Daoy (cell line): ENCODE measurements at regions not wholly inside any gene's neighbourhood (a gene's known extent, or its start where the extent isn't known, plus 50 kb on each side); places are given as distances from the start of the nearest gene placed in this dataset.
"Not testable (repeated sequence)": the region's sequence is repeated elsewhere in the genome, so short reads cannot be mapped to it uniquely, and the experiment has no call there.

Source experiments
- DNase-seq: peaks from one replicate; pipeline ENCODE4 v3.0.0-alpha.2; 2015; ENCODE audit warnings: low read depth

- DNase-seq: not testable (repeated sequence)
Observed at GRCh38 chr4:4032801-4033605, 193.7 kb downstream of the OTOP1 start.

DNA sequence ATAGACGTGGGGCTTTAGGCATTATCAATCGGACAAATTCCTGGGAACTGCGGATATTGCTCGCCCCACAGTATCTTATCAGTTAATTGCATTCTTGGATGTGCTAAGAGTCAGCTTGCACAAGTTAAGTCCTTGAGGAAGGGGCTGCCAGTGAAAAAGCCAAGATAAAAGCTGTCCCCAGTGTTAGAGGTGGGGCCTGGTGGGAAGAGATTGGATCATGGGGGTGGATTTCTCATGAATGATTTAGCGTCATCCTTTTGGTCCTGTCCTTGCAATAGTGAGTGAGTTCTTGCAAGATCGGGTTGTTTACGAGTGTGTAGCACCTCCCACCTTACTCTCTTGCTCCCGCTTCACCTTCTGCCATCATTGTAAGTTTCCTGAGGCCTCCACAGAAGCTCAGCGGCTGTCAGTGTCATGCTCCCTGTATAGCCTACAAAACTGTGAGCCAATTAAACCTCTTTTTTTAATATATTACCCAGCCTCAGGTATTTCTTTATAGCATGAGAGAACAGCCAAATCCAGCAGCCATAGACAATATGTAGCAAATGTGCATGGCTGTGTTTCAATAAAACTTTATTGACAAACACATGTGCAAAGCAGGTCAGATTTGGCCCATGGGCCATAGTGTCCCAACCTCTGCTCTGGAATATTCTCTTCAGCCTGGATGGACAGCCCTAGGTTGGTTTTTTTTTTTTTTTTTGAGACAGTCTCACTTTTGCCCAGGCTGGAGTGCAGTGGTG is 189.2 kb downstream of the OTOP1 start:
- not testable (repeated sequence) for DNase-seq

GRCh38 chr4:4045823-4046222 is 180.9 kb downstream of the OTOP1 start:
- DNase-seq: not testable (repeated sequence)

DNA sequence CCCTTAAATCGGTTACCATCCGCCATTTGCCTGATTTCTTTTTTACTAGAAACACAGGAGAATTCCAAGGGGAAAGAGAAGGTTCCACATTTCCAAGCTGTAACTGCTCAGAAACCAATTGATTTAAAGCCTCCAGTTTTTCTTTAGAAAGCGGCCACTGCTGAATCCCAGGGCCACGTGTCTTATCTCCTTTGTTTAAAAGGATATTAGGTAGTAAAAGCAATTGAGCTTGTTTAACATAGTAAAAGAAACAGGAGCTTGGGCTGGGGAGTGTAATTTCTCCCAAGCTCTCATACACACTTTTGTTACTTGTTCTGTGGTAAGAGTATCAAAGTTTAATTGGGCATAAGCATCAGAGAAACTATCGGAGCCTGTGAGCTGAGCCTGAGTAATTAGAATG is 180.0 kb downstream of the OTOP1 start:
- DNase-seq: not testable (repeated sequence)

DNA sequence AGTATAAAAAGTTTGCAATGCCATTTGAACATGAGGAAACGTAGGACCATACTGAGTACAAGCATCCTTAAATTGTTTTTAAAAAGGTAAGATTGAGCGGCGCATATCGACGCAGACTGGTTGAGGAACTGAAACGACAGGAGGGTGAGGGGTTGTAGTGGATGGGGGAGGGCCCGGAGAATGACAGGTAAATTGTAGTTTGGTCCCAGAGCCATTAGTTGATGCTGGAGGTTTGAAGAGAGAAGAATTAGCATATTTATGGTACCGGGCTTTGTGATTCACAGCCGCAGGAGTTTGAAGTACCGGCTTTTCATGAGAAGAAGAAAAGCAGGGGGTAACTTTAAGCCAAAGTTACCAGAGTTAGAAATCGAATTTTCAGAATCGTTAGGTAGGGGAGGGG is 179.5 kb downstream of the OTOP1 start:
- DNase-seq: not testable (repeated sequence)

DNA sequence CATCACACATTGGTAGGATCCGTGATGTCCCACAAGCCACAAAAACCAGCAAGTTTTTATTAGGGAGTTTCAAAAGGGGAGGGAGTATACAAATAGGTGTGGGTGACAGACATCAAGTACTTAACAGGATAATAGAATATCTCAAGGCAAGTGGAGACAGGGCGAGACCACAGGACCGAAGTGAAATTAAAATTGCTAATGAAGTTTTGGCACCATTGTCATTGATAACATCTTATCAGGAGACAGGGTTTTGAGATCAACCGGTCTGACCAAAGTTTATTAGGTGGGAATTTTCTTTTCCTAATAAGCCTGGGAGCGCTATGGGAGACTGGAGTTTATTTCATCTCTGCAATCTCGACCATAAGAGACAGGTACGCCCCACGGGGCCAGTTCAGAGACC is 178.5 kb downstream of the OTOP1 start:
- DNase-seq: not testable (repeated sequence)

DNA sequence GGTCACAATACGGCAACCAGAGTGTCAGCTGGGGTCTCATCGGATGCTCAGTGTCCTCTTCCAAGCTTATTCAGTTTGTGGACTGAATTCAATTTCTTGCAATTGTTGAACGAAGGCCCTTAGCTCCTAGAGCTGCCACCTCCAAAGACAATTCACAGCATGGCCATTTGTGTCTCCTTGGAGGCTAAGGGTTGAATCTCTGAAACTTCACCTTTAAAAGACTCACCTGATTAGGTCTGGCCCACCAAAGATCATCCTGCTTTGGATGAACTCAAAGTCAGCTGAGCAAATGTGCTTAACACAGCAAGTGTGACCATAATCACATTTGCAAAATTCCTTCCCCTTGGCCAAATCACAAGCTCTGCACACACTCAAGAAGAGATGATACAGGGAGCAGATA is 175.9 kb downstream of the OTOP1 start:
- not testable (repeated sequence) for DNase-seq

- DNase-seq: peak; percentile 64
Observed at GRCh38 chr4:4052933-4053332, 173.8 kb downstream of the OTOP1 start.

GRCh38 chr4:4057226-4057625 is 169.5 kb downstream of the OTOP1 start:
- not testable (repeated sequence) for DNase-seq

DNA sequence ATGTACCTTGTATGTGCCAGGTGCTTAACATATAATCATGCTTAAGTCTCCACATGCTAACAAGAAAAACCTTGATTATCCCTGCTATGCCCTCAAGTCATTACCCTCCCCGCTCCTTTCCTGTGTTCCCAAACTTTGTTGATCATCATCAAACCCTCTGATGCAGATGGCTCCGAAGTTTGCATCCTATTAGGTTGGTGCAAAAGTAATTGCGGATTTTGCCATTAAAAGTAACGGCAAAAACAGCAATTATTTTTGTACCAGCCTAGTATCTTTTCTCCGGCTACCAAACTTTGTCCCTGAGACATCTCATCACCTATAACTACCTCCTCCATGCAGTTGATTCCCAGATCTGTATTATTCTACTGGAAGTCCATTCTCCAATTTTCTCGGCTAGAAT is 142.6 kb downstream of the OTOP1 start:
- DNase-seq: not testable (repeated sequence)

GRCh38 chr4:4089716-4090419 is 136.9 kb downstream of the OTOP1 start:
- DNase-seq: peak; percentile 42

DNA sequence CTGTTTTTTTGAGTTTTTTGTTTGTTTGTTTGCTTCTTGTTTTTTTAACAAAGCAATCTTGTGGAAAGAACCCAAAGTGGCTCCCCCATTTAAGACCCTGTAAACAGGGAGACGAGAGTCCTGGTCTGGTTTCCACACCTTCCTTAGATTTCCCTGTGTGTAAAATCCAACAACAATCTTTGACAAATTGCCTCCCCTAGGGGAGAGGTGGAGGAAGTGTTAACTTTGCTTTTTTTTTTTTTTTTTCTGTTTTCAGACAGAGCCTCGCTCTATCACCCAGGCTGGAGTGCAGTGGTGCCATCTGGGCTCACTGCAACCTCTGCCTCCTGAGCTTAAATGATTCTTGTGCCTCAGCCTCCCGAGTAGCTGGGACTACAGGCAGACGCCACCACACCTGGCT is 136.0 kb downstream of the OTOP1 start:
- not testable (repeated sequence) for DNase-seq

DNA sequence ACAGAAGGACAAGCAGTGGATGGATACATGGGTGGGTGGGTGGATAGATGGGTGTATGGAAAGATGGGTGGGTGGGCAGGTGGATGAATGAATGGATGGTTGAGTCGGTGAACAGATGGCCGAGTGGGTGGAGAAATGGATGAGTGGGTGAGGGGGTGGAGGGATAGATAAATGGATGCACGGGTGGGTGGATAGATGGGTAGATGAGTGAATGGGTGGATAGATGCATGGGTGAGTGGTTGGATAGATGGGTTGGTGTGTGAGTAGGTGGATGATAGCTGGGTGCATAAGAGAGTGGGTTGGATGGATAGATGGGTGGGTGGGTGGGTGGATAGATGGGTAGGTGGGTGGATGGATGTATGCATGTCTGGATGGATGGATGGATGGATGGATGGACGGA is 134.6 kb downstream of the OTOP1 start:
- DNase-seq: not testable (repeated sequence)

DNA sequence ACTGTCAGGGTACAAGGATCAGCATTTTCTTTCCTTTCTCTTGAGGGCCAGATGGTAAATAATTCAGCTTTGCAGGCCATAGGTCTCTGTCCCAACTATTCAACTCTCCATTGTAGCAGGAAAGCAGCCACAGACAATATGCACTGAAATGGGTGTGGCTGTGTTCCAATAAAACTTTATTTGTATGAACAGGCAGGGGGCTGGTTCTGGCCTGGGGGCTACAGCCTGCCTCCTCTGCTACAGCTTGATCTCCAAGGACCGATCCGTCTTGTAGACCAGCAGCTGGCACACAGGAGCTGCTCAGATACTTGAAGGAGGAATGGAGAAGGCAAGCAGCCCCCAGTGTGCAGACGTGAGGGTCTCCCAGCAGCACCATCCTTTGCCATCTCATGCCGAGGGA is 127.1 kb downstream of the OTOP1 start:
- not testable (repeated sequence) for DNase-seq

GRCh38 chr4:4106923-4107322 is 119.8 kb downstream of the OTOP1 start:
- DNase-seq: not testable (repeated sequence)

- peak; percentile 72 for DNase-seq
Observed at GRCh38 chr4:4107411-4108107, 119.2 kb downstream of the OTOP1 start.

DNA sequence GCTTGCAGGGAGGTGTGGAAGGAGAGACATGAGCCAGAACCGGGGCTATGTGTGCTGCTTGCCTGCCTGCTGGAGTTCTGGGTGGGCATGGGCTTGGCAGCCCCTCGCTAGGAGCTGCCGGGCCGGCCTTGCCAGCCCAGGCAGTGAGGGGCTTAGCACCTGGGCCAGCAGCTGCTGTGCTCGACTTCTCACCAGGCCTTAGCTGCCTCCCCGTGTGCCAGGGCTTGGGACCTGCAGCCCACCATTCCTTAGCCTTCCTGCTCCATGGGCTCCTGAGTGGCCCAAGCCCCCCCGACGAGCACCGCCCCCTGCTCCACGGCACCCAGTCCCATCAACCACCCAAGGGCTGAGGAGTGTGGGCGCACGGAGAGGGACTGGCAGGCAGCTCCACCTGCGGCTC is 111.3 kb downstream of the OTOP1 start:
- not testable (repeated sequence) for DNase-seq

GRCh38 chr4:4116901-4117300 is 109.8 kb downstream of the OTOP1 start:
- DNase-seq: peak; percentile 18

DNA sequence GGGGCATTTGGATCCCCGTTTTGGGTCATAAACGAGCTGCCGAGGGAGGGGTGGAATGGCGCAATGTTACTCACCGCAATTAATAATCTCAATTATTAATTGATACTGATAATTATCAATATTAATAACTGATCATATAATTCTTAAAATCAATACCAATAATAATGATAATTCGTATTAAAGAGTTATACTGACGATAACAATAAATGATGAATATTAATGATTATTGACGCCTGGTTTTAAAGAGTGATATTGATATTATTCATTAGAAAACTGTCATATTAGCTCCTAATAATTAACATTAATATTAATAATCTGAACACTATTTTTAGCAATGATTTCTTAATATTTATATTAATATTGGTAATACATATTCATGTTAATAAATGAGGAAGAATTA is 92.4 kb downstream of the OTOP1 start:
- not testable (repeated sequence) for DNase-seq

- not testable (repeated sequence) for DNase-seq
Observed at GRCh38 chr4:4136621-4137020, 90.1 kb downstream of the OTOP1 start.
